BLaER1 treated with 17β-estradiol and CSF1 and Interleukin-3, amounts not matched to agents 10 nM and 100 nM (cell line): ENCODE measurements at regions not wholly inside any gene's neighbourhood (a gene's known extent, or its start where the extent isn't known, plus 50 kb on each side); places are given as distances from the start of the nearest gene placed in this dataset.

Experiments
- H3K27ac ChIP-seq, 11 experiments: shearing (Covaris generic); formaldehyde crosslinking; 2 replicates each; pipeline ENCODE4 v1.8.1; 2022
- H3K27me3 ChIP-seq, 11 experiments: shearing (Covaris generic); formaldehyde crosslinking; 2 replicates each; pipeline ENCODE4 v1.8.1; 2022
- H3K36me3 ChIP-seq, 11 experiments: shearing (Covaris generic); formaldehyde crosslinking; 2 replicates each; pipeline ENCODE4 v1.8.1; 2022
- H3K4me1 ChIP-seq, 10 experiments: shearing (Covaris generic); formaldehyde crosslinking; 2 replicates each; pipeline ENCODE4 v1.8.1; 2022
- H3K4me2 ChIP-seq, 11 experiments: shearing (Covaris generic); formaldehyde crosslinking; 2 replicates each; pipeline ENCODE4 v1.8.1; 2022
- H3K4me3 ChIP-seq, 10 experiments: shearing (Covaris generic); formaldehyde crosslinking; 2 replicates each; pipeline ENCODE4 v1.8.1; 2022
- H3K9ac ChIP-seq, 11 experiments: shearing (Covaris generic); formaldehyde crosslinking; 2 replicates each; pipeline ENCODE4 v1.8.1; 2022
- H3K9me3 ChIP-seq, 11 experiments: shearing (Covaris generic); formaldehyde crosslinking; replicated peaks in 1 of 11; 2 replicates each; pipeline ENCODE4 v1.8.1; 2022
- H4K20me1 ChIP-seq, 11 experiments: shearing (Covaris generic); formaldehyde crosslinking; 2 replicates each; pipeline ENCODE4 v1.8.1; 2022
- Cebpa-rat ChIP-seq, 11 experiments: shearing (Covaris generic); IDR thresholded peaks; 2 replicates each; pipeline ENCODE4 v1.8.1; 2022

DNA sequence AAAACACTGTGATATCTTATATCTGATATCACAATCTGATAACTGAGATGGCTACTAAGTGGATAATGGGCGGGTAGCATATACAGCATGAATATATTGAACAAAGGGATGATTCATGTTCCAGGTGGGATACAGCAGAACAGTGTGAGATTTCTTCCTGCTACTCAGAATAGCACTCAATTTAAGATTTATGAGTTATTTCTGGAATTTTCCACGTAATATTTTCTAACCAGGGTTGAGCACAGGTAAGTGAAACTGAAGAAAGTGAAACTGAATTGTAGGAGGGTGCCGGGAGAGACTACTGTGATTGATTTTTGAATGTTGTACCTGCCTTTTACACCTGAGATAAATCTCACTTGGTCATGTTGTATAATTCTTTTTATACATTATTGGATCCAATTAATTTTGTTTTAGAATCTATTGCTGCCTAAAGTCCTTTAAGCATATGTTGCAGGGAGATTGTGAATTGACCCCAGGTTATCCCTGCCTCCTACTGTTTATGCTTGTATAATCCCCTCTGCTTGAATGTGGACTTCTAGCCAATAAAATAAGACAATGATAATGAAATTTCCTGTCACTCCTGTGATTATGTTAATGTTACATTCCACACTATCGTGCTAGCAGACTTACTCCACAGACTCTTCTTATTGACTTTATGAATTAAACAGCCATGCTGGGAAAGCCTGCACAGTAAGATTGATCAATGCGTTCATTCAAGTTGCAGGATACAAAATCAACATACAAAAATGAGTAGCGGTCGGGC, 67.6 kb upstream of the RBBP8 start:
- no peak overlapping the region for H3K4me3 ChIP-seq

GRCh38 chr18:22868831-22869230, 64.3 kb upstream of the RBBP8 start:
- H3K4me1 ChIP-seq = no peaks in the 10 kb centered on the region
- no peak overlapping the region for H3K9ac ChIP-seq
- peaks cover 0 to 8% (median 0%) of the 10 kb centered on the region in 11 experiments; a peak in 1 of 22 replicates for H3K9me3 ChIP-seq
- no peak overlapping the region for H3K4me3 ChIP-seq
- no peak for TF ChIP-seq Cebpa-rat (IDR thresholded peaks at IDR 0.05)
- H3K27me3 ChIP-seq = no peaks in the 10 kb centered on the region
- no peaks in the 10 kb centered on the region for H4K20me1 ChIP-seq
- H3K36me3 ChIP-seq = no peaks in the 10 kb centered on the region
- H3K27ac ChIP-seq = no peak overlapping the region
- H3K4me2 ChIP-seq = no peak overlapping the region

More for the DNA sequence above, 67.6 kb upstream of the RBBP8 start:
- no peak for TF ChIP-seq Cebpa-rat (IDR thresholded peaks at IDR 0.05)
- no peaks in the 10 kb centered on the region for H3K9me3 ChIP-seq
- H3K36me3 ChIP-seq = no peaks in the 10 kb centered on the region
- no peaks in the 10 kb centered on the region for H3K4me1 ChIP-seq
- no peaks in the 10 kb centered on the region for H3K27me3 ChIP-seq
- H3K9ac ChIP-seq = no peak overlapping the region
- H3K4me2 ChIP-seq = no peak overlapping the region
- H4K20me1 ChIP-seq = no peaks in the 10 kb centered on the region
- no peak overlapping the region for H3K27ac ChIP-seq

DNA sequence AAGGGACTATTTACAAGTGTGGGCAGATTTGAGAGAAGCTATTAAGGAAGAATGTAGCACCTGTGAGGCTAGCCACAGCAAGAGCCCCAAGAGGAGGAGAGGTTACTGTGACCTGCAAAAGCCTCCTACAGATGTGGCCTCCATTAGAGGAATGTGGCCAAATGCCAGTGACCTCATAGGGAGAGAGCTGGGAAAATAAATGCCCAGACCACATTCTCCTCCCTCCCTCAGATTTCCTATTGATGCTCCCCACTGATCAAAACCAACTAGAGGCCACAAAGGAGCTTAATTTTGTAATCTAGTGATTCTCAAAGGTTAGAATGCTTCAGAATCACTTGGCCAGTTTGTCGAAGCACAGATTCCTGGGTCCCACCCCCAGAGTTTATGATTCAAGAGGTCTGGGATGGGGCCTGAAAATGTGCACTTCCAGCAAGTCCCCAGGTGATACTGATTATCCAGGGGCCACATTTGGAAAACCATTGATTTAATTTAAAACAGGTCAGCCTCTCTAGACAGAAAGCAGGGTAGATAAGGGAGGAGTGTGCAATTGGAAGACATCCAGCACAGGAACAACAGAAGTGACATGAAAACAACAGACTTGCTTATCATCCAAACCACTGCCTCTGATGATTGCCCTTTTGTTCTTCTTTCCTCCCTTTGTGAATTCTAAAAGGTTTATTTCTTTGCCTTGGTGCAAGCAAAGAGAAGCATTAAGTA, 61.2 kb upstream of the RBBP8 start:
- no peak overlapping the region for H3K9ac ChIP-seq

DNA sequence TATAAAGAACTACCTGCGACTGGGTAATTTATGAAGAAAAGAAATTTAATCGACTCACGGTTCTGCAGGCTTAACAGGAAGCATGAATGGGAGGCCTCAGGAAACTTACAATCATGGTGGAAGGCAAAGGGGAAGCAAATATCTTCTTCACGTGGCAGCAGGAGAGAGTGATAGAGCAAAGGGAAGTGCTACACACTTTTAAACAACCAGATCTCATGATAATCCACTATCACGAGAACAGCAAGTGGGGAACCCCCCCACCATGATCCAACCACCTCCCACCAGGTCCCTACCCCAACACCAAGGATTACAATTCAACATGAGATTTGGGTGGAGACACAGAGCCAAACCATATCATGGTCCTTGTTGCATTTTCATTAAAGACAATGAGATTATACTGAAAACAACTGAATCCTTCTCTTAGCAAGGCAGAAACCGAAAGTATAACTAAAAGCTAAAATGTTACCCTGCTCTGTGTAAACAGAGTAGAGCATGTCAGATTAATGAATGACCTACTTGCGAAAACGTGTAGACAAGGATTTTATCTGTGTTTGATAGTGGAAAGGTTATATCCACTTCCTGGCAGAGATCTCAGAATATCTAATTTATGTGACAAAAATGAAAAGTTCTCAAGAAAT, 60.1 kb upstream of the RBBP8 start:
- no peak for TF ChIP-seq Cebpa-rat (IDR thresholded peaks at IDR 0.05)
- Histone ChIP-seq H3K4me1 (no peaks in the 10 kb centered on the region), H3K9me3 (peaks cover 0 to 8% (median 0%) of the 10 kb centered on the region in 11 experiments; a peak in 1 of 22 replicates), H3K27me3 (no peaks in the 10 kb centered on the region), H4K20me1 (no peaks in the 10 kb centered on the region), H3K4me2 (no peak overlapping the region), H3K4me3 (no peak overlapping the region), H3K36me3 (no peaks in the 10 kb centered on the region), H3K9ac (no peak overlapping the region), H3K27ac (no peak overlapping the region)

More for the DNA sequence above, 61.2 kb upstream of the RBBP8 start:
- H3K9me3 ChIP-seq = peaks cover 0 to 8% (median 0%) of the 10 kb centered on the region in 11 experiments; a peak in 1 of 22 replicates
- no peaks in the 10 kb centered on the region for H3K4me1 ChIP-seq
- H3K27ac ChIP-seq = no peak overlapping the region
- no peak overlapping the region for H3K4me3 ChIP-seq
- no peaks in the 10 kb centered on the region for H3K36me3 ChIP-seq
- no peaks in the 10 kb centered on the region for H4K20me1 ChIP-seq
- no peaks in the 10 kb centered on the region for H3K27me3 ChIP-seq
- no peak overlapping the region for H3K4me2 ChIP-seq
- TF ChIP-seq Cebpa-rat (IDR thresholded peaks at IDR 0.05) = no peak

GRCh38 chr18:22879293-22879692, 53.8 kb upstream of the RBBP8 start:
- H4K20me1 ChIP-seq = no peaks in the 10 kb centered on the region
- H3K9me3 ChIP-seq = no peaks in the 10 kb centered on the region
- H3K27me3 ChIP-seq = no peaks in the 10 kb centered on the region
- H3K27ac ChIP-seq = no peak overlapping the region
- no peak for TF ChIP-seq Cebpa-rat (IDR thresholded peaks at IDR 0.05)
- H3K36me3 ChIP-seq = no peaks in the 10 kb centered on the region
- no peak overlapping the region for H3K9ac ChIP-seq
- no peak overlapping the region for H3K4me3 ChIP-seq
- H3K4me2 ChIP-seq = no peak overlapping the region
- H3K4me1 ChIP-seq = no peaks in the 10 kb centered on the region

DNA sequence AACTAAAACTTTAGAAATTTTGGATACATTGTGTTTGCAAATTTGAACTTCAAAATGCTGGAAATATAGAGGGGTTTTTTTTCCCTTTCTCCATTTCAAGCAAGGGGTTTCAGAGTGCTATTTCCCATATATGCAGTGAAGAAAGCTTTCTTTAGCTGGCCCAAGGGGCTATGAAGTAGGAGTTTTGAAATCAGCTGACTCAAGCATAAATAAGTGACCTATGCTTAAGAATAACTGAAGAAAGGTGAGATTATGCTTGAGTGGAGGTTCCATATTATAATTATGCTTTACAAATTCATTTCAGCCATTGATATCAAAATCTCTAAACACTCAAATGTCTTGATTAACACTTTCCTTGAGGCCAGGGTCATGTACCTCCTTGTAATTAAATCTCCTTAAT, 51.0 kb upstream of the RBBP8 start:
- H3K9me3 ChIP-seq = peaks cover 0 to 8% (median 0%) of the 10 kb centered on the region in 11 experiments; a peak in 1 of 22 replicates
- H3K4me3 ChIP-seq = no peak overlapping the region
- no peak for TF ChIP-seq Cebpa-rat (IDR thresholded peaks at IDR 0.05)

DNA sequence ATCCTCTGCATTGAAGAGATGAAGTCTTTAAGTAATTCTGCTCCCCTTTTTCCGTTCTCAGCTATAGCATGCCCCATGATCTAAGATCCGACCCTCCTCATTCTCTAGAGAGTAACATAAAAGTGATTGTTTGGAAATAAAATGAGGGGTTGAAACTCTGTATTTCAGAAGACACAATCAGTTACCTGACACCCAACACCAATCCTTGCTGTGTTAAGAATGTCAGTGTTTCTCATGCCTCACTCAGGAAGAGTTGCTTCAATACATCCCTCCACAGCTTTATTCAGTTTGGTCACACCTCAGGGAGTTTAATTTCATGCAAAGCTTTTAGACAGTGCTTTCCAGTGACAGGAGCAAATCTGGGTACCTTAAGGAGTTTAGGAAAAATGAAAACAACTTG, 49.9 kb upstream of the RBBP8 start:
- no peaks in the 10 kb centered on the region for H3K27me3 ChIP-seq
- no peaks in the 10 kb centered on the region for H3K36me3 ChIP-seq

More for the DNA sequence above, 51.0 kb upstream of the RBBP8 start:
- H3K9ac ChIP-seq = no peak overlapping the region
- no peaks in the 10 kb centered on the region for H4K20me1 ChIP-seq
- H3K27me3 ChIP-seq = no peaks in the 10 kb centered on the region
- no peaks in the 10 kb centered on the region for H3K36me3 ChIP-seq
- no peak overlapping the region for H3K4me2 ChIP-seq
- no peaks in the 10 kb centered on the region for H3K4me1 ChIP-seq
- no peak overlapping the region for H3K27ac ChIP-seq

More for the DNA sequence above, 49.9 kb upstream of the RBBP8 start:
- H3K9ac ChIP-seq = no peak overlapping the region
- no peak overlapping the region for H3K4me3 ChIP-seq
- no peak overlapping the region for H3K27ac ChIP-seq
- no peak overlapping the region for H3K4me2 ChIP-seq
- H3K4me1 ChIP-seq = no peaks in the 10 kb centered on the region
- peaks cover 0 to 8% (median 0%) of the 10 kb centered on the region in 11 experiments; a peak in 1 of 22 replicates for H3K9me3 ChIP-seq
- no peaks in the 10 kb centered on the region for H4K20me1 ChIP-seq
- no peak for TF ChIP-seq Cebpa-rat (IDR thresholded peaks at IDR 0.05)
